ENCODE measurements at regions not wholly inside any gene's neighbourhood (a gene's known extent, or its start where the extent isn't known, plus 50 kb on each side); places are given as distances from the start of the nearest gene placed in this dataset.

DNA sequence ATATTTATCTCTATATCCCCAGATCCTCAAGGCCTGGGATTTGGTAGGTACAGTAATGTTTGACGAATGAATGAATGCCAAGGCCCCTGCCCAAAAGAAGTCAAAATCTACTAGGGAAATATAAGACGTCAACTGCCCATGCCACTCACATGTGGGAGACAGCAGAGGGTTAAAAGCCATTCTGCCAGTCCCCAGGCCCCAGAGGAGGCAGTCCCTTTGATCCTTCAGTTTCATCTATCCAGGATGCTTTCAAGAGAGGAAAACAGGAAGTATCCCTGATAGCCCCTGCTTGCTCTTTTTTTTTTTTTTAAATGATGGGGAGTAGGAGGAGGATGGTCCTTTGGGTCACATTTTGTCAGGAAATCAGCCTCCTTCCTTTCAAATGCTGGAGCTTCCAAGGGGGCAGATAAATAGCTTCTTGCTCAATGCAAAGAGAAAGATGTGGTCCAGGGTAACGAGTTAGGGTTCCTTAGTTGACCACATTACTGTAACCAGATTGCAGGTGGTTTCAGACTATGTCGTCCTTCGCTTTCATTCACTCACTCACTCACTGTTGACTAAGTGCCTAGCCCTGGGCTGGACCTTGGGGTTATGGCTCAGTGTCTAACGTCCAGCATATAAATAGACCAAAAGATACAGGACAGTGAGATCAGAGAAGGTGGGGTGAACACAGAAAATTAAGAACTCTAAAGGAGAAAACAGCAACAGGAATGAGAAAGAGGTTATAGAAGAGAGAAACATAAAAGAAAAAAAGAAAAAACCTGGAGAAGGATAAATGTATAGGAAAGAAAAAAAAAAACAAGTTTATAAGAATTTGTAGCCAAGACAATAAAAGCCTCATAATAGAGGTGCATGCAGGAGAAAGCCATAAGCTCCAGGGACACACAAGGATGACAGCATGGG is 64.6 kb upstream of the PIM1 start:
- no peak for DNase-seq

DNA sequence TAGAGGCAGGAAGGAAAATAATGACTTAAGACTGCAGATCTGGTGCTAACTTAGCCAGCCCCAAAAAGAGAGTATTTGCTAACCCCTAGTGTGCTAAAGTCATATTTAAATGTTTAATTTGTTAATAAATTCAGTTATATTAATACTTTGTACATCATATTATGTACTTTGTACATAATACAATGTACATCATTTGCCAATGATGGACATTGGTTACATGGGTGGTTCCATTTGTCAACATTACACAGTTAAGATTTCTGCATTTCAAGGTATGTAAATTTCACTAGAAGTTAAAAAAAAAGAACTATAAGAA is 63.9 kb upstream of the PIM1 start:
- no peak for DNase-seq

DNA sequence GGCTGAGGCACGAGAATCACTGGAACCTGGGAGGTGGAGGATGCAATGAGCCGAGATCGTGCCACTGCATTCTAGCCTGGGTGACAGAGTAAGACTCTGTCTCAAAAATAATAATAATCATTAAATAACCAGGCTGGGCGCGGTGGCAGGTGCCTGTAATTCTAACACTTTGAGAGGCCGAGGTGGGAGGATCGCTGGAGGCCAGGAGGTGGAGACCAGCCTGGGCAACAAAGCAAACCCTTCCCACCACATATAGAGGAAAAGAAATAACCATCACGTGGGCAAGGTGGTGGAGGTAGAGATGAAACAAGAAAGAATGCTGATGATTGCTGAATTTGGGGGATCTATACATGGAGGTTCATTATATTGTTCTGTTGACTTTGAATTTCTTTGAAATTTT is 63.4 kb upstream of the PIM1 start:
- no peak for DNase-seq

DNA sequence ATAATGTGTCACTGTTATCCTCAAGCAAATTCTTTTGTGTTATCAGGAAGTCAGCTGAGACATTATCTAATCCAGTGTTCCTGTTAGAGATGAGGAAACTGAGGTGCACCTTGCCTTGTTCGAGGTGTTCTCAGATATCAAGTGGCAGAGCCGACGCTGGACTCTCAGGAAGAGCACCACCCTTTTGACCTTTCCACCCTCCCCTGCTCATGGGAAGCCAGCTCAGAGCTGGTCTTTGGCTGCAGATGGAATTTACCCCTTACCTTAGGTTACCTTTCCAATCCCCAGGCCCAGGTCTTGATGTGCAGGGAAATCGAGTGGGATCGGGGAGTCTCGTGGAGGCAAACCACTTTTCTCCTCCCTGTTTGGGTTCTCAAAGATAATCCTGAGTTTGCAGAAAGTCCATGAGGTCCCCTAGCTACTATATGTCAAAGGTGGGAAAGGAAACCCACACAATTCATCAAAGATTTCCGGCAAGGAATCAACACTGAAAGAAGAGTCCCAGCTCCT is 62.9 kb upstream of the PIM1 start:
- DNase-seq, result no peak

DNA sequence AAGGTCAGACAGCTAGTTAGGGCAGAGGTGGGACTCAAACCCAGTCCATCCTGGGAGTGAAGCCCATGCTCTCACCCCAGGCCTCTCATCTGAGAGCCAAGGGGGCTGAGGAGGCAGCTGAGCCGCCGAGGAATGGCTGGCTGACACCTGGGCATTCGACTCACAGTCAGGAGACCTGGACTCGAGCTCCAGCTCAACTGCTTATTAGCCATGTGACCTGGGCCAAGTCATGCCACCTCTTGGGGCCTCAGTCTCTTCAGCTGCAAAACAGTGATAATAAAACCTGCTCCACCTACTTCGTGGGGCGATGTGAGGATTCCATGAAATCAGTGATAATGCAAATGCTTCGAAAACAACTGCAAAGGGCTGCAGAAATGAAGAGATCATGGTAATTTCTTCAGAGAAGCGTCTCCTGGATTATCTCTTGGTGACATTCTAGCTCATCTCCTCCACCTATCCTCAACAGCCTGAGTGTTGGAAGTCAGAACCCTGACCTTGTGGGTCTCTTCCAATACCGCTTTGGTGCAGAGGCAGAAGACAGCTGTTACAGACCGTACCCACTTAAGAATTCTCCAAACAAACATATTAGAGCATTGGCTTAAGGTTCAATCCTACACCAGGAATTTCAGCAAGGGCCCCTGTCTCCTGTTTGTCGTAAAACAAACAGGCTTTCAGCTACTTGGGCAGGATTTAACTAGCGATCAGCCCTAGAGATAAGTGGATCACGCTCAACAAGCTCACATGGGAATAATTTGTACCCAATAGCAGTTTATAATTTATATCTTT is 60.0 kb upstream of the PIM1 start:
- no peak for DNase-seq

DNA sequence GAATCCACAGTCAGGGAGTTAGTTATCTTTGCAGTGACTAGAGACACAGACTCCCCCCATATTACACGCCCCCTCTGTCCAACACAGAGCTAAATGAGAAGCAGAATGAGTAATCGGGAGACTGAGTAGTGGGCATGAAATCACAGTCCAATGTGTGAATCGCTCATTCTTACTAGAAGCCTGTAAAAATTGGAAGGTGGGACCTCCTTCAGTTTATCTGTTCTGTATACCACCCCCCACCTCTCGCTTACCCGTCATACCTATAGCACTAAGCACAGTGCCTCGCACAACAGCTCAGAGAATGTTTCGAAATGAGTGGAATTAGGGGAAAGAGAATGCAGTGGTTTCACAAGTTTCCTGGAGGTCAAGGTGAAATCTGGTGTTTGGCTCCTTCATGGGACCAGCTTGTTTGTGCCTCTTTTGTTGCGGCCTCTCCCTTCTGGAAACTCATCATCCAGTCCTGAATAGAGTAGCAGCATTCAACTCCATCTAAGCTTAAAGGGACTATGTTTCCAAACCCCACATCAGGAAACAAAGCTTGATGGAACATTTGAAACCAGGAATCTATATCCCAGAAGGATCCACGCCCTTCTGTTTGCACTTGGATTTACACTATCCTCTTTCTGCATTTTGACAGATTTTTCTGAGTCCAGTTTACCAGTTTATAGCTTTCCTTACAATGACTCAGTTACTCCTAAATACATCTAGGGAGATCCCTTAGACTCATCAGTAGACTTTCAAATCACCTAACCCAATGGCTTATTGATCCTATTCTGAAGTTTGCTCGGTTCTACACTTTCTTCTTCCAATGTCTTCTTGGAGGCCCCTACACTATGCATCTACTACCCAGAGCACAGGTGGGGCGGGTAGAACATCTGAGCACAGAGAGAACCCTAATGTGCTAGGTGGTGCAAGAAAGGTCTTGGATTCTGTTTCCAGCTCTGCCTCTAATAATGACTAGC is 59.2 kb upstream of the PIM1 start:
- no peak for DNase-seq

DNA sequence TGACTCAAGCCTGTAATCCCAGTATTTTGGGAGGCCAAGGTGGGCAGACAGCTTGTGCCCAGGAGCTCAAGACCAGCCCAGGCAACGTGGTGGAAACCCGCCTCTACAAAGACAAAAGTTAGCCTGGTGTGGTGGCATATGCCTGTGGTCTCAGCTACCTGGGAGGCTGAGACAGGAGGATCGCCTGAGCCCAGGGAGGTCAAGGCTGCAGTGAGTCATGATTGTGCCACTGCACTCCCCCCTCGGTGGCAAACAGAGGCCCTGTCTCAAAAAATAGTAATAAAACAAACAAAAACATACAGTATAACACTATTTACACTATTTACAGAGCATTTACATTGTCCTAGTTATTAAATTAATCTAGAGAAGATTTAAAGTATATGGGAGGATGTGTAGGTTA is 56.0 kb upstream of the PIM1 start:
- DNase-seq, result no peak

DNA sequence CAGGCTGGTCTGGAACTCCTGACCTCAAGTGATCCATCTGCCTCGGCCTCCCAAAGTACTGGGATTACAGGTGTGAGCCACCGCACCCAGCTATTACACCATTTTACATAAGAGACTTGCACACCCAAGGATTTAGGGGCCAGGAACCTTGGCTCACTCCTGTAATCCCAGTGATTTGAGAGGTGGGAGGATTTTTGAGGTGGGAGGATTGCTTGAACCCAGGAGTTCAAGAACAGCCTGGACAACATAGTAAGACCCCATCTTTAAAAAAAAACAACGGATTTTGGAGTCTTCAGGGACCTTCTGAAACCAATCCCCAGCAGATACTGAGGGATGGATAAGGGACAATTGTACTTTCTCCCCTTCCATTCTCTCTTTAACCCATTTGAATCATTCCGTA is 55.3 kb upstream of the PIM1 start:
- no peak for DNase-seq

DNA sequence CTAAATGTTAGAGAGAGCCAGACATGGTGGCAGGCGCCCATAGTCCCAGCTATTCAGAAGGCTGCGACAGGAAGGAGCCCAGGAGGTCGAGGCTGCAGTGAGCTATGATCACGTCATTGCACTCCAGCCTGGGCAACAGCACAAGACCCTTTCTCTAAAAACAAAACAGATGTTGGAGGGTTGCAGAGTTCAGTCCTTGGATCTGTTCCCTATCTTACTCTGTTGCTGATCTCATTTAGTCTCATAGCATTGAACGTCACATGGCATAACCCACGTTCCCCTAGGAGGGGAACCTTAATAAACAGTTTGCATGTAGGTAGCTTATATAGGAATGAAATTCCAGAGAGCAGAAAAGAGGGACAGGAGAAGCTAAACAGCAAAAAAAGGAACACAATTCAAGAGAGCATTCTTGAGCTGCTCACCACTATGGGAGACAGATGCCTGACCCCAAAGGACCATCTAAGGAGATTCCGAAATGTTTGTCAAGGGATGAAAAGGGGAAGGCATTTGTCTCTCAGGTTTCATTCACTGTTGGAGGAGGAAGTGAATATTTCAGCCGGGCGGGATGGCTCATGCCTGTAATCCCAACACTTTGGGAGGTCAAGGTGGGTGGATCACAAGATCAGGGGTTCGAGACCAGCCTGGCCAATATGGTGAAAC is 54.6 kb upstream of the PIM1 start:
- no peak for DNase-seq

DNA sequence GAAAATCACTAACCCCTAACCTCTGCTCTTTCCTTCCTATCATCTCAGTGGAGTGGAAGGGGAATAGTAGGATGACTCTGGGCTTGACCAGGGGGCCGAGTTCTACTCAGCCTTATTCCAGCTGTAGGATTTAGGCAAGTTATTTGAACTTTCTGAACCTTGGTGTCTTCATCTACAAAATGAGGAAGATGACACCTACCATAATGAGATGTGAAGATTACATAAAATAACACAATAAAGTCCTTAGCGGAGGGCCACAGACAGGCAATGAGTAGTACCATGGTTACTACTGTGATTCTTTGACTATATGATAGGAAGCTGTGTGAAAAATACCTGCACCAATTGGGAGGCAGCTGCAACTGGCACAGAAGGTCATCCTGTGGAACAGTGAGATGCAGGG is 53.6 kb upstream of the PIM1 start:
- no peak for DNase-seq

DNA sequence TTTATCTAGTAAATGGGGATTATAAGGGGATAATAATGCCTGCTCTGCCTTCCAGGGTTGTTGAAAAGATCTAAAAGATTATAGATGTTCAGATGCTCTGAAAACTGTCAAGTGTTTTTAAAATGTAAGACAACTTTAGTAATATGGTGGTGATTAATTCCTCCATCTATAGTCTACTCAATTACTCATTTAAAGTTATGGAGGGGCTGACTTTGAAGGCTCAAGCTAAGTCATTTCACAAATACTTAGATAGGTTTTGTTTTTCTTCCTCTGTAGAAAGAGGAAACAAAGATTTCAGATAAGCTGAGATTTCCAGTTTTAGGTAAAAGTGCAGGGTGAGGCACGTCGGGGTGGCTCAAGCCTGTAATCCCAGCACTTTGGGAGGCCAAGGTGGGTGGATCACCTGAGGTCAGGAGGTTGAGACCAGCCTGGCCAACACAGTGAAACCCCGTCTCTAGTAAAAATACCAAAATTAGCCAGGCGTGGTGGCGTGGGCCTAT is 50.5 kb upstream of the PIM1 start:
- no peak for DNase-seq

Measured in EL (cell line).